ELF-1 (cell line): ENCODE measurements at regions not wholly inside any gene's neighbourhood (a gene's known extent, or its start where the extent isn't known, plus 50 kb on each side); places are given as distances from the start of the nearest gene placed in this dataset.

Experiments
- DNase-seq: peaks from one replicate; pipeline ENCODE4 v3.0.0-alpha.2; 2016; ENCODE audit warnings: low read depth, low spot score

DNA sequence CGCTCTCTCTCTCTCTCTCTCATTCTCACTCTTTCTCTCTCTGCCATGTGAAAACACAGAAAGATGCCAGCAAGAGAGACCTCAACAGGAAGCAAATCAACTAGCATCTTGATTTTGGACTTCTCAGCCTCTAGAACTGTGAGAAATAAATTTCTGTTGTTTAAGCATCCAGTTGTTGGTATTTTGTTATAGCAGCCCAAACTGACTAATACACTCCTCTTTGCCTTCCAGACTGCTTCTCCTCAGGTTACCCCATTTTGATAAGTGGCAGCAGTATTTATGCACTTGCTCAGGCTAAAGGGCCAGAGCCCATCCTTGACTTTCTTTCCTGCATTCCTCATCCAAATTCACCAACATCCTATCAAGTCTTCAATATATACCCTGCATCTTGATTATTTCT is 76.6 kb upstream of the NANOGP8 start:
- DNase-seq = no peak

DNA sequence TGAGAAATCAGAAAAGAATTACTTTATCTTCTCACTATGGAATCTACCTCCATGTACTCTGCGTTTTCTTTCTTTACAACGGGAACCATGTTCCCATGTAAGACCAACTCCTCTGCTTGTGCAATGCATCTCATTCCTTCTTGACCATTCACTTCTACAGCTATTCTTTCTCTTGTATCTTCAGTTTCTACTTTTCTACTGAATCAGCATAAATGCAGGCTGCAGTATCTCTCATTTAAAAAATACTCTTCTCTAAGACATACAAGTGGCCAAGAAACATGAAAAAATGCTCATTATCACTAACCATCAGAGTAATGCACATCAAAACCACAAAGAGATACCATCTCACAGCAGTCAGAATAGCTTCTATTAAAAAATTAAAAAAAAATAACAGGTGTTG is 74.1 kb upstream of the NANOGP8 start:
- DNase-seq = no peak

DNA sequence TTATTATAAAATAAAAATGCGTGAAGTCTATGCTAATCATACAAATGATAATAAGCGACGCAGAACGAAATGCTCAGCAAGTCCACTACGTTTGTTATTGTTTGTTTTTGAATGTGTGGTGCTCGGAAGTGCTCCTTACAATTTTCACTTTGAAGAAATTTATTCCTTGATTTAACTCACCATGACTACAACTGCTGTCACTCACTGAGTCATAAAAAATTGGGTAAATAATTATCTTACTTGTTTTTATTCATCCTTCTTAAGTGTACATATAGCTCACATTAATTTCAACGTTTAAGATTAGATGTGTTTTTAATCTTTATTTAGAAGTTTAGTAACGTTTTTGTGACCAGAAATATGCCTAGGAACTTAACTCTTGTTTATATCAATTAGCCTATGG is 66.7 kb upstream of the NANOGP8 start:
- DNase-seq = no peak

DNA sequence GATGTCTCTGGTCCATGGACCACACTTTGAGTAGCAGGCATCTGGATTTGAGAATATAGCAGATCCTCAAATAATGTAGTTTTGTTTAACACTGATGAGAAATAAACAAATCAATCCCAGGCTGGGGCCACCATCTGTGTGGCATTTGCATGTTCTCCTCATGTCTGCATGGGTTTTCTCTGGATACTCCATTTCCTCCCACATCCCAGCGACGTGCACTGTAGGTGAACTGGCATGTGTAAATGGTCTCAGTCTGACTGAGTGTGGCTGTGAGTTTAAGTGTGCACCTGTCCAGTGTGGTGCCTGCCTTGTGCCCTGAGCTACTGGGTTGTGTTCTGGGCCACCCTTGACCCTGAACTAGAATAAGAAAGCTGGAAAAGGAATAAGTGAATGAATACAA is 66.3 kb upstream of the NANOGP8 start:
- no peak for DNase-seq

DNA sequence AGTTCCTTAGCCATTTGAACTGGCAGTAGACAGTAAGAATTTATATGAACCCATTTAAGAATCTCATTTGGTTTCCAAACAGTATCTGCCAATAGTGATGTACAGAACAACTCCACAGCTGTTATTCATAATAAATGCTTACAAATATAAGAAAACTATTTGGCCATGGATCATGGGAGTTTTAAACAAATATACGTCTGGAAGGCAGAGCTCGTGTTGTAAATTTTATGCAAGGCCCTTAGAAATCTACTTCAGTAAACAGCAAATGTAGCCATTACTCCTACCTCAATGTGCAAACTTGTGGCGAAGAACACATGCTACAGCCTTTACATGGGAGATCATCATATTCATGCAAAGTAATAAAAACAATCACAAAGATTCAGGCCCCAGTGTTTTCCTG is 65.3 kb upstream of the NANOGP8 start:
- DNase-seq = no peak

DNA sequence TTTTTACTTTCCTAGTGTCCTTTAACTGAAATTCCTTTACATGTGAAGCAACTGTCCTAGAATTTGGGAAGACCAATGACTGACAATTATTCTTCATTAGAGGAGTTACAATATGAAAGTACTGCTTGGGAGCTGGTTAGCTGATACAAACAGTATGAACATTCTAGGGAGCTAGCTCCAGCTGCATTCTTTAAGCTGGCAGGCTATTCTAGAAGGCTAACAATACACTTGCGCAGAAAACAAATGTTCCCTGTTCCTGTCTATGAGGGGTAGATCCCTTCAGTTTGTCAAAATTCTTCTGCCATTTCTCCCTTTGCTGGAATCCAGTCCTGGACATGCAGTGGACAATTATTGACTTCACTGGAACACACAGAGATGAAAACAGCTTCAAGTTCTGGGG is 60.2 kb upstream of the NANOGP8 start:
- DNase-seq = no peak

DNA sequence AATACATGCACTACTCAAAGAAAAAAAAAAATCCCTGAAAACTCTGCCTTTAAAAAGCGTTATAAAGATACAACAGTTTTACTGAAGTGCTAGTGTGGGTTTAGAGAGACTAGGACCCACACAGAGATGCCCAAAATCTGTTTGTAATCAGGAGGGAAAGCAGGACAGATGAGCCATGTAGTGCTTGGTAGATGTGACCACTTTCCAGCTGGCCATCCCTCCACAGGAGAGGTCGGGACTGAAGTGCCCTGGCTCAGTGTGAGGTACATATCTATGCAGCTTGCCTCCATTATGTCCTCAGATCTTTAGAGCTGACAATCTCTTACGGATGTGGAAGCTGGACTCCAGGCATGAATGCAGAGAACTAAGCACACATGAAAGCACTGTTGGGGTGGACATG is 57.5 kb upstream of the NANOGP8 start:
- no peak for DNase-seq

DNA sequence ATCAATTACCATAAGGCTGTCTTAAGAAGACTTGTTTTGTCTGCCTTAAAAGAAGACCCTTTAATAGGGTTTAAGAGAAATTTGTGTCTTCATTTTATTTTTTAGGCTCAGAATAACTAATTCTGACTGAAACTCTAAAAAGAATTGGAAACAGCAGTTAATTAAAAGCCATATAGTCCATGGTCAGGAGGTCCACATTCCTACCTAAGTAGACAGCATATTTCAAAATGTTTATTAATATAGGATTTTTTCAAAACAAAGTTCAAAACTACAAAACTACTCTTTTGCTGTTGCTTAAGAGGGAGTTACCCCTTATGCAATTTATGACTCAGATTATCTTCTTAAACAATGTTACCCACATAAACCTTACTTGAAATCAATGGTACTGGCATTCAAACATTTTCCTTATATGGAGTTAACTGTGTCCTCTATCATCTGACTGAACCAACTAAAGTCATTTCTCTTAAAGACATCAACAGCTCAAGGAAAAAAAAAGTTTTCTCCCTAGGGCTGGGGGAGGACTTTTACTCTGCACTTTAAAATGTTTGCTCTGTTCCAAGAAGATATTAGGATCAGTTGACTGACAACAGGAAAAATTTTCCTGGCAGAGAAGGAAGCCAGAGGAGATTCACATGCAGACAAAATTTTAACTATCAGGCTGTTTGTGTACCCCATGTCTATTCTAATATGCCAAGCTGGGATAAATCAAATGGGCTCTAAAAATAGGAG is 56.8 kb upstream of the NANOGP8 start:
- DNase-seq = no peak

DNA sequence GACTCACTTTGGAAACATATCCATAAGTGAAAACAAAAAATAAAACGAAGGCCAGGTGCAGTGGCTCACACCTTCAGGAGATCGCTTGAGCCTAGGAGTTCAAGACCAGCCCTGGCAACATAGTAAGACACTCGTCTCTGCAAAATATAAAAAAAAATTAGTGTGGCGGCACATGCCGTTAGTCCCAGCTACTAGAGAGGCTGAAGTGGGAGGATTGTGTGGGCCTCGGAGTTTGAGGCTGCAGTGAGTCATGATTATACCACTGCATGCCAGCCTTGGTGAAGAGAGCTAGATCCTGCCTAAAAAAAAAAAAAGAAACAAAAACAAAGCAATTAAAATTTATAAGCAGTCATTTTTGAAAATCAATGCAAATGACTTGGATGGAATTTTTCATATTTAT is 54.7 kb upstream of the NANOGP8 start:
- no peak for DNase-seq

DNA sequence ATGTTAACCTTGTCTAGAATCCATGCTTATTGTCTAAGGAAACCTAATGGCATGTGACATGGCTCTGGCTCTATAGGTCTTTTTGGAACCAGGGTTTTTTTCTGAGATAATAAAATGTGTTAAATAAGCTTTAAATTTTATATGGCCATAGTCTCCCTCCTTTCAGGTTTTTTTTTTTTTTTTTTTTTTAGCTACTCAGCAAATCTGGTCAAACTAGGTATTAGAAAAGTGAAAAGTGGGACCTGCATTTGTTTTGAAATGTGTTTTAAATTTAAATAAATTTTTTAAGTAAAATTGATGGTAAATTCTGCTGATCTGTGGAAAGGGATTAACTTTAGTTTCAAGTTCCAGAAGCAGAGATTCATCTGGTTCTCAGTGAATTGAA is 52.1 kb upstream of the NANOGP8 start:
- DNase-seq = no peak

DNA sequence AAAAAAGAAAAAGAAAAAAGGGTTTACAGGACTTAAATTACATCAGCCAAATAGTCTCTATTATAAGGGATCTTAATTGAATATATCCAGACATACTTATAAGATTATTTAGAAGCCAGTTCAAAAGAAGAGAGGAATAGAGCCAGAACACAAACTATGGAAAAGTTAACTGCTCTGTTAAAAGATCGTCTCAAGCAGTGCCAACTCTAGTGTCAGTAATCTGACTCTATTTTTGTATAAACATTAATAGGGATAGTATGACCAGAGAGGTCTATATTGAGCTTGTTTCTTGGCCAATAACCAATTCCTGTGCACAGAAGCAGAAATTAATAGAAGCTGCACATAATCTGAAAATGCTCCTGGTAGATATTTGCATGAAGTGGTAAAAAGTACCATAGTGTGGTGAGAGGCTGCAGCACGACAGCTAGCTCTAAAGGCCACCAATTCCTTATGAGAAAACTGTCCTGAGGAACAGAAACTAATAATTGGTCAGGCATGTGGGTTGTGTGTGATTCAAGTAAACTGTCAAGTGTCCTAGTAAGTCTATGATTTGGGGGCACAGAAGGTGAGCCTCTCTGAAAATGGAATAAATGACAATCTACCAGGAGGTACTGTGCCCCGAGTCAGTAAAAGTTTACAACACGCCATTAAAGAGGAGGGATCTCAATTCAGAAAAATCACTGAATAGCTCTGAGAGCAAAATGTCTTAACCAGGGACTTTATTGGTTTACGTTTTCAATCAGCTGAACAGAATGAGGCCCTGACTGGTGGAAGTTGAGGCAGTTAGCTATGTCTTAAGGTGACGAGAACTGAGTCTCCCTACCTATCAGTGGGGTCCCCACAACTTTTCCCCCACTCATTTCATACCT is 51.5 kb upstream of the NANOGP8 start:
- no peak for DNase-seq
